ENCODE measurements at regions not wholly inside any gene's neighbourhood (a gene's known extent, or its start where the extent isn't known, plus 50 kb on each side); places are given as distances from the start of the nearest gene placed in this dataset.

GRCh38 chr10:31143331-31143935, 111.8 kb upstream of the ZNF438 start:
- no peak overlapping the region for H3K27ac ChIP-seq
- TF ChIP-seq CTCF (IDR thresholded peaks at IDR 0.05) (no peak), ZFX (IDR thresholded peaks at IDR 0.05; ENCODE audit: borderline replicate concordance) (no peak)

DNA sequence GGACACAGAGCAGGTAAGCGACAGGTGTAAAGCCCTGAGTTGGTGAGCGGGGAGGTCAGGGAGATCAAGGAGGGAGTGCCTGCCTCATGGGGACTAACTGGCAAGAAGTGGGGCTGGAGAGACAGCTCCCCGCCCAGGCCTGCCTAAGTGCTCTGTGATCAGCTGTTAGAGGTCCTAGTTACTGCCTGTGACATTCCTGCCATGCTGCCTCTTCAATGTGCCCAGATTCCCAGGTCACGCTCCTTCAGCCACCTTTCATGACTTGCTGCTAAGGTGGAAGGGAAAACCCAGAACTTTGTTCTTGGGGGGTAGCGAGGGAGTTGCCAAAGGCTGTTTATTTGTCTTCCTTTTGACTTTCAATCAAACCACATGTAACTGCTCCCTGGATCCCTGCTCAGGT, 114.3 kb upstream of the ZNF438 start:
- H3K27ac ChIP-seq: no peak overlapping the region
- TF ChIP-seq CTCF (IDR thresholded peaks at IDR 0.05) (no peak), ZFX (IDR thresholded peaks at IDR 0.05; ENCODE audit: borderline replicate concordance) (no peak)

- TF ChIP-seq ZFX (IDR thresholded peaks at IDR 0.05; ENCODE audit: borderline replicate concordance) (no peak), CTCF (IDR thresholded peaks at IDR 0.05) (no peak)
- no peak overlapping the region for H3K27ac ChIP-seq
These were observed 115.0 kb upstream of the ZNF438 start for GRCh38 chr10:31146491-31147209.

DNA sequence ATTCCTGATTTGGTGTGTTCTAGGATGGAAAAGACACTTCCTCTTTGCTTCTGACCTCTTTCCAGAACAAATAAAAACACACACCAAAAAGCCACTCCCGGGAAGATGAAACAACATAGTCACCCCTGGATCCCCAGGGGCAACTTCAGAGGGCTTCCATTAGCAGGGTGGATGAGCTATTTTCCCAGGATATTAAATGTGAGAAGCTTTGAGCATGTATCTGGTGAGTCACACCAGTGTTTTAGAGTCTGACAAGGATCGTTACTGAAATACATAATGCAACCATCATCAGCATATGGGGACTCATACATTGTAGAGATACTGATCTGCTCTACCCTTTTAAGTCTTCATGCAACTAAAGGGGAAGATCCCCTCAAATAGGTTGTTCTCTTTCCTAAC, 115.5 kb upstream of the ZNF438 start:
- TF ChIP-seq ZFX (IDR thresholded peaks at IDR 0.05; ENCODE audit: borderline replicate concordance) (no peak), CTCF (IDR thresholded peaks at IDR 0.05) (no peak)
- H3K27ac ChIP-seq: no peak overlapping the region

GRCh38 chr10:31148951-31149350, 117.3 kb upstream of the ZNF438 start:
- TF ChIP-seq ZFX (IDR thresholded peaks at IDR 0.05; ENCODE audit: borderline replicate concordance) (no peak), CTCF (IDR thresholded peaks at IDR 0.05) (no peak)
- no peak overlapping the region for H3K27ac ChIP-seq

GRCh38 chr10:31149835-31150512, 118.3 kb upstream of the ZNF438 start:
- no peak overlapping the region for H3K27ac ChIP-seq
- TF ChIP-seq ZFX (IDR thresholded peaks at IDR 0.05; ENCODE audit: borderline replicate concordance) (no peak), CTCF (IDR thresholded peaks at IDR 0.05) (no peak)

- no peak overlapping the region for H3K27ac ChIP-seq
- TF ChIP-seq ZFX (IDR thresholded peaks at IDR 0.05; ENCODE audit: borderline replicate concordance) (no peak), CTCF (IDR thresholded peaks at IDR 0.05) (no peak)
These were observed 119.6 kb upstream of the ZNF438 start for GRCh38 chr10:31151301-31151700.

Data from 22Rv1 (cell line).